Activated CD4-positive, alpha-beta T cell treated with anti-CD3 and anti-CD28 coated beads for 1 hour (primary cell): ENCODE measurements at regions not wholly inside any gene's neighbourhood (a gene's known extent, or its start where the extent isn't known, plus 50 kb on each side); places are given as distances from the start of the nearest gene placed in this dataset.
"Not testable (repeated sequence)": the region's sequence is repeated elsewhere in the genome, so short reads cannot be mapped to it uniquely, and the experiment has no call there.

Source experiments
- DNase-seq: peaks from one replicate; pipeline ENCODE4 v3.0.0-alpha.2; 2020

- DNase-seq = no peak
These were observed 267.0 kb upstream of the HS6ST1 start for GRCh38 chr2:128585706-128586105.

- no peak for DNase-seq
These were observed 271.0 kb upstream of the HS6ST1 start for GRCh38 chr2:128589681-128590080.

GRCh38 chr2:128590309-128591021, 271.8 kb upstream of the HS6ST1 start:
- no peak for DNase-seq

DNA sequence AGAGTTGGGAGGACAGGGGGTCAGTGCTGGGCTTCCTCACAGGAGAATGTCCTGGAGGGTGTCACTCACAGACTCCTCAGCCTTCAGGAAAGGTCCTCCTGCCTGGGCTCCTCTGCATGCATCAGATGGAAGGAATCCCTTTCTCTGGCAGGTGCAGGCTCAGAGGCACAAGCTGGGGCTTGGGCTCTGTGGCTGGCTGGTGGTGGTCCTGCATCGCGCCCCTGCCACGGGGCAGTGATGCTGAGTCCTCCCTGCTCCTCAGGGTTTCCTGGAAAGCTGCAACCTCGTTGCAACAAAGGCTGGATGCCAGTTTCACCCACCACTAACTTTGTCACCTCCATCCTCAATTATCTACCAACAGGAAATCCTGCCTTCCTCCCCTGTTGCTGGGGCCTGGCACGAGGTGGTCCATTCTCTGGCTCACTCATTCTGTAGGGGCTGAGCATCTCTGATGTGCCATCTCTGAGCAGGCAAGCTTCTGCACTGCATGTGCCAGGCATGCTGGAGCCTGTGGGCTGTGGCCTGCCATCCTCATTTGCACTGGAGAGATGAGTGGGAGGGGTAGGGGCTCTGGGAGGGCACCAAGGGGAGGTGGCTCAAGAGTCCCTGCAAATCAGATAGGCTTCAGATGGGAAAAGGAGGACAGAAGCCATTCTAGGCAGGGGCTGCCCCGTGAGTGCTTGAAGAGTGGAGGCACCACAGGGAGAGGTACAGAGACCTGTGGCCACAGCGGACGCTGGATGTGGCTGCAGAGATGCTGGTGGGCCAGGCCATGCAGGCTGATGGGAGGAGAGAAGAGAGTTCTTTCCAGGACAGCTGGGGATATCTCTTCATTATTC, 272.6 kb upstream of the HS6ST1 start:
- DNase-seq = no peak

GRCh38 chr2:128591861-128592822, 273.5 kb upstream of the HS6ST1 start:
- DNase-seq = no peak

DNA sequence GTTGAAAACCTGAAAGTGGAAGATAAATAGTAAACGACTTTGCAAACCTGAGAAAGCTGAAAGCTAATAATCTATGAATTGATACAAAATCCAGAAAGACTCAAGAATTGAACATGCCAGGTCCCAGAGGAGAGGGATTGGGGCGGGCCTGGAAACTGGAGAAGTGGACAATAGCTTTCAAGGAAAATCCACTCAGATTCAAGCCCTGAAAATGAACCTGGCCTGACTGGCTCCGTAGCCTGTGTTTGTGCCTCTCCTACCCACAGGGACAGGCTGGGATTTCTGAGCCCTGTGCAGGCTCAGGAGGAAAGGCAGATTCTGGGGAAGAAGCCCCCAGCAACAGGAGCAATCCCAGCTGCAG, 274.8 kb upstream of the HS6ST1 start:
- DNase-seq = no peak

DNA sequence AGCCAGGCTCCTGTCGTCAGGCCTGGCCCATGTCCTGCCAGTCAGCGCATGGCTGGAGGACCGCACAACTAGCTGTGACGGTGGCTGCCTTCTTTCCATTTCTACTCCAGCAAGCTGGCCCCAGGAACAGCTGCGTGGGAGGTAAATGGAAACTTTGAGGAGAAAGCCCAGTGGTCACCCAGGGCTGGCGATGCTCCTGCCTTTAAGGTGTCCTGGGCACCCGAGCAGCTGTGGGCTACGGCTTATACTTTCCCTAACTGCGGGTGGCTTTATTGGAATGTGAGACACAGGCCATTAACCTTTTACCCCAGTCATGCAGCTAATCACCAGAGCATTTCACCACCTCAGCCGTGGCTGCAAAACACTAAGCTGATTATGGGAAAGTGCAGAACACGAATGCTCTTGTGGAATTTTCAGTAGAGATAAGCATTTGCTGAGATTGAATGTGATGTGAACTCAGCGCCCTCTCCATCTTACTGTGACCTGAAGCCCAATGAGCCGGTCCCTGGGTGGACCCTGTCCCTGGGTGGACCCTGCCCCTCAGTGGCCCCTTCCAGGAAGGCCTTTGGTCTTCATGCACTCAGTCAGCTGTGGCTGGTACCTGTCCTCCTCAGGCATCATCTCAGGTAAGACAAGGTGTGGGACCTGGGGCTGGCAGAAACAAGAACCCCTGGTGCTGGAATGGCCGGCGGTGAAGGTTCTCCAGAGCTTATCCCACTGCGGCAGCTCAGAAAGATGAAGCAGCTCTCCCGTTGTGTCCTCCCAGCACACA, 275.4 kb upstream of the HS6ST1 start:
- no peak for DNase-seq

- no peak for DNase-seq
These were observed 275.9 kb upstream of the HS6ST1 start for GRCh38 chr2:128594651-128594910.

- DNase-seq = no peak
These were observed 276.4 kb upstream of the HS6ST1 start for GRCh38 chr2:128594953-128595677.

DNA sequence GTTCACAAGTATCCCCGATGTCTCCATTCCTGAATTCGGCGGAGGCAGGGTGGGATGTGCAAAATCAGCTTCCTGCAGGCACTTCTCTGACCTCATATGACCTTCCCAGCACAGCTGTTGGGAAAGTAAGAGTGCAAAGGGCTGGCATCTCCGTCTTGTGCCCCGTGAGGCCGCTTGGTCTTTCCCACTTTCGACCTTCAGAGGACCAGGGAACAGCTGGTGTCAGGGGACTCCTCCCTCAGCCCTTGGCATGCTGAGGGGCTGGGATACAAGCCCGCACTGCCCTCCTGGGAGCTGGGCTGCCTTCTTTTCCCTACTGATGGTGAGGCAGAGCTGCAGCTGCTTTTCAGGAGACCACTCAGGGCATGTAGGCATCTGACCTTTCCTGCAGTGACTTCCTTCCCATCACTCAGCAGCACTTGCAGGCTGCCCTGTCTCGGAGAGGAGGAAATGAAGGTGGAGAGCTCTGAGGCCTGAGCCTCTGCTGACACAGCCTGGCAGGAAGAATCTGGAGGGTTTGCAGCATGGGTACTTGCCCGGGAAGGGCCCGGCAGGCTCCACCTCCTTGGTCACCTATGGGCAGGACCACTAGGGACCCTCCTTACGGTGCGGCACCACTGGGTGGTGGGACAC, 277.2 kb upstream of the HS6ST1 start:
- no peak for DNase-seq

GRCh38 chr2:128596396-128597120, 277.9 kb upstream of the HS6ST1 start:
- no peak for DNase-seq

- DNase-seq = no peak
These were observed 278.6 kb upstream of the HS6ST1 start for GRCh38 chr2:128597121-128597762.

DNA sequence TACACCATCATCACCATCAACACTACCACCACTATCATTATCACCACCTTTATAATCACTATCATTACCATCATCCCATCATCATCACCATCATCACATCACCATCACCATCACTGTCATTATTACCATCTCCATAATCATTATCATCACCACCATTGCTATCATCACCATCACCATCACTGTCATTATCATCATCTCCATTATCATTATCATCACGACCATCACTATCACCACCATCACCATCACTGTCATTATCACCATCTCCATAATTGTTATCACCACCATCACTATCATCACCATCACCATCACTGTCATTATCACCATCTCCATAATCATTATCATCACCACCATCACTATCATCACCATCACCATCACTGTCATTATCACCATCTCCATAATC, 279.6 kb upstream of the HS6ST1 start:
- DNase-seq = not testable (repeated sequence)

GRCh38 chr2:128598862-128599441, 280.3 kb upstream of the HS6ST1 start:
- DNase-seq = no peak

DNA sequence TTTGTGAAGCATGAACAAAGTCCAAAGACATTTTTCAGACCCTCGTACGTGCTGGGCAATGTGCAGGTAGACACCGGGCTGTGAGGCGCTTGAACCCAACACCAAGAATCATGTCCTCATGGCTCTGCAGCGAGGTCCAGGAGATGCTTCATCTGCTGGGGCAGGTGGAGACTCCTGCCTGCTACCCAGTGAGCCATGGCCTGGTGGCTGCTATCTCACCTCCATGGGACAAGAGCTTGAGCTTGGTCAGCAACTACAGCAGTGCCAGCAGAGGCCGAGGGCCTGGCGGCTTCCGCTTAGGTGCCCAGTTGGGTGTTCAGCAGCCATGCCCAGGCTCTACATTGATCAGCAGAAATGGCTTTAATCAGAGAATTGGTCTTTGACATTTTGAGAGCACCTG, 281.0 kb upstream of the HS6ST1 start:
- DNase-seq = no peak

- peak; percentile 5 for DNase-seq
These were observed 282.1 kb upstream of the HS6ST1 start for GRCh38 chr2:128600581-128601297.

DNA sequence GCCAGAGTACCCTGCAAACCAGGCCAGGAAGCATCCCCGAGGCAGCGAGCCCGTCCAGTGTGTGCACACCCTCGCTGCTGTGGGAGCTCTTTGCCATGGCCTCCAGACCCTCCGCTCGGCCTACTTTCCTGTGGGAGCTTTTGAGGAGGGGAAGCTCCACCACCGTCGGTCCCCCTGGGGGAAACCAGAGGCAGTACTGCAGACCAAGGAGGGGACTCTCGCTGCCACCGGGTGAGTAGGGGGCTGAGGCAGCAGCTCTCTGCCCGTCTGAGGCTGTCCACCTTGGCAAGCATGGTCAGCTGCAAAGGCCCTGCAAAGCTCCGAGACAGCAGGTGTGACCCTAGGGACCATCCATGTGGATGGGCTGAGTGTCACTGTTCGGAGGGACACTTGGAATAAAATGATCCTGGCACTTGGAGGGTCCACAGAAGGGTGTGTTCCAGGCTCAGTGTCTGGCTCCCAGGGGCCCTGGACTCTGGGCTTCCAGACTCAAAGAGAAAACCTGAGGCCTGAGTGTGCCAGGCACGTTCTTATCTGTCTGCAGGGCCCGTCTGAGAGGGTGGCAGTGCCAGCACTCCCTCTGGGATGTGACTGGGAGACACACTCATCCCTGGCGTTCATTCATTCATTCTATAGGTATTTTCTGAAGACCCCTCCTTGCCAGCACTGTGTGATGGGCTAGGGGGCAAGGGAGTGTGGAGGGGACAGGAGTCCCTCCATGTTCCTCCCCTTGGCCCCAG, 282.8 kb upstream of the HS6ST1 start:
- DNase-seq = no peak

GRCh38 chr2:128602038-128602698, 283.5 kb upstream of the HS6ST1 start:
- DNase-seq = no peak
